ENCODE measurements at regions not wholly inside any gene's neighbourhood (a gene's known extent, or its start where the extent isn't known, plus 50 kb on each side); places are given as distances from the start of the nearest gene placed in this dataset.

GRCh38 chr3:20543535-20544226, 357.7 kb upstream of the SGO1 start:
- H3K27ac ChIP-seq: no peak overlapping the region
- TF ChIP-seq ZFX (IDR thresholded peaks at IDR 0.05): no peak
- no peak for TF ChIP-seq CTCF (conservative IDR thresholded peaks at IDR 0.05)

- TF ChIP-seq ZFX (IDR thresholded peaks at IDR 0.05): no peak
- no peak for TF ChIP-seq CTCF (conservative IDR thresholded peaks at IDR 0.05)
- H3K27ac ChIP-seq: no peak overlapping the region
Measured at GRCh38 chr3:20540066-20540465, 354.1 kb upstream of the SGO1 start.

- no peak for TF ChIP-seq ZFX (IDR thresholded peaks at IDR 0.05)
- no peak for TF ChIP-seq CTCF (conservative IDR thresholded peaks at IDR 0.05)
- no peak overlapping the region for H3K27ac ChIP-seq
Measured at GRCh38 chr3:20539666-20540065, 353.7 kb upstream of the SGO1 start.

- no peak overlapping the region for H3K27ac ChIP-seq
- TF ChIP-seq ZFX (IDR thresholded peaks at IDR 0.05): no peak
- no peak for TF ChIP-seq CTCF (conservative IDR thresholded peaks at IDR 0.05)
Measured at GRCh38 chr3:20537234-20537633, 351.2 kb upstream of the SGO1 start.

GRCh38 chr3:20529911-20530310, 343.9 kb upstream of the SGO1 start:
- H3K27ac ChIP-seq: no peak overlapping the region
- TF ChIP-seq ZFX (IDR thresholded peaks at IDR 0.05): no peak
- TF ChIP-seq CTCF (conservative IDR thresholded peaks at IDR 0.05): no peak

GRCh38 chr3:20528180-20528770, 342.3 kb upstream of the SGO1 start:
- no peak overlapping the region for H3K27ac ChIP-seq
- TF ChIP-seq CTCF (conservative IDR thresholded peaks at IDR 0.05) (no peak), ZFX (IDR thresholded peaks at IDR 0.05) (no peak)

- H3K27ac ChIP-seq: no peak overlapping the region
- TF ChIP-seq ZFX (IDR thresholded peaks at IDR 0.05) (no peak), CTCF (conservative IDR thresholded peaks at IDR 0.05) (no peak)
Measured at GRCh38 chr3:20527368-20527767, 341.4 kb upstream of the SGO1 start.

All from C4-2B (cell line).